Neutrophil (primary cell): ENCODE measurements at regions not wholly inside any gene's neighbourhood (a gene's known extent, or its start where the extent isn't known, plus 50 kb on each side); places are given as distances from the start of the nearest gene placed in this dataset.

Experiments
- H3K27ac ChIP-seq: fragments of 200-600 bp; sonication (generic); 2 replicates; pipeline ENCODE4 v1.5.1; 2016; ENCODE audit warnings: mild to moderate bottlenecking, moderate library complexity
- H3K27me3 ChIP-seq: fragments of 200-600 bp; sonication (generic); 2 replicates; pipeline ENCODE4 v1.6.0; 2016; ENCODE audit warnings: mild to moderate bottlenecking
- H3K36me3 ChIP-seq: fragments of 200-600 bp; sonication (generic); 2 replicates; pipeline ENCODE4 v1.5.1; 2017
- H3K4me1 ChIP-seq, 2 experiments: fragments of 200-600 bp in 1 of 2; sonication (generic) in 1 of 2; 1 replicate in 1 of 2; 2 replicates in 1 of 2; pipeline versions ENCODE4 v1.5.1 to v1.6.1; 2013 to 2016; ENCODE audit warnings: low read depth in 1 of 2, low read length in 1 of 2, mild to moderate bottlenecking in 1 of 2, moderate library complexity in 1 of 2; ENCODE audit not compliant: control insufficient read depth in 1 of 2, insufficient read depth in 1 of 2
- H3K4me3 ChIP-seq, 2 experiments: fragments of 200-600 bp in 1 of 2; sonication (generic) in 1 of 2; 1 replicate in 1 of 2; 2 replicates in 1 of 2; pipeline ENCODE4 v1.5.1; 2013 to 2016; ENCODE audit warnings: low read depth in 1 of 2, low read length in 1 of 2, mild to moderate bottlenecking in 1 of 2, moderate library complexity in 1 of 2
- H3K9me3 ChIP-seq: fragments of 200-600 bp; sonication (generic); 2 replicates; pipeline ENCODE4 v1.5.1; 2016
- TF ChIP-seq, protein P1 (sequence below): fragments of 200-600 bp; sonication (generic); IDR thresholded peaks from 2 replicates; pipeline ENCODE4 v1.5.1; 2016; ENCODE audit warnings: antibody characterized with exemption

DNA sequence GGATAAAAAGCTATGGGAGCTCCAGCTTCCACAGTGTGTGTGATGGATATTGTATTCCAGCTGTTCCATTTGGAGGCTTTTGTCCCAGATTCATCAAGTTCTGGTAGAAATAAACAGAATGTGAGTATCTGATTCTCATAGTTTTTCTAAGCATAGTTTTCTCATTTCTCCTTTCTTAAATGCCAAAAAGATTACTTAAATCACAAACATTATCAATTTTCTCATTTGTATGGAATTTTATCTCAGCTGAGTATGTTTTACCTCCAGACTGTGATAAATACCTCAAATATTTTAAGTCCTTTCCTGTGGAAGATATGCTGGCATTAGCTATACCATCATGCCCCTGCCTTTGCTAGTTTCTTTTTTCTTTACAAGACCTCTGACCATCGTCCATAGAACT, 767.3 kb downstream of the TFAP2A start:
- H3K9me3 ChIP-seq = no peaks in the 10 kb centered on the region
- H3K27me3 ChIP-seq = no peaks in the 10 kb centered on the region
- no peaks in the 10 kb centered on the region for H3K36me3 ChIP-seq
- TF ChIP-seq, protein P1, sequence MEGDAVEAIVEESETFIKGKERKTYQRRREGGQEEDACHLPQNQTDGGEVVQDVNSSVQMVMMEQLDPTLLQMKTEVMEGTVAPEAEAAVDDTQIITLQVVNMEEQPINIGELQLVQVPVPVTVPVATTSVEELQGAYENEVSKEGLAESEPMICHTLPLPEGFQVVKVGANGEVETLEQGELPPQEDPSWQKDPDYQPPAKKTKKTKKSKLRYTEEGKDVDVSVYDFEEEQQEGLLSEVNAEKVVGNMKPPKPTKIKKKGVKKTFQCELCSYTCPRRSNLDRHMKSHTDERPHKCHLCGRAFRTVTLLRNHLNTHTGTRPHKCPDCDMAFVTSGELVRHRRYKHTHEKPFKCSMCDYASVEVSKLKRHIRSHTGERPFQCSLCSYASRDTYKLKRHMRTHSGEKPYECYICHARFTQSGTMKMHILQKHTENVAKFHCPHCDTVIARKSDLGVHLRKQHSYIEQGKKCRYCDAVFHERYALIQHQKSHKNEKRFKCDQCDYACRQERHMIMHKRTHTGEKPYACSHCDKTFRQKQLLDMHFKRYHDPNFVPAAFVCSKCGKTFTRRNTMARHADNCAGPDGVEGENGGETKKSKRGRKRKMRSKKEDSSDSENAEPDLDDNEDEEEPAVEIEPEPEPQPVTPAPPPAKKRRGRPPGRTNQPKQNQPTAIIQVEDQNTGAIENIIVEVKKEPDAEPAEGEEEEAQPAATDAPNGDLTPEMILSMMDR = no peak
- H3K4me3 ChIP-seq = no peak overlapping the region
- no peak overlapping the region for H3K27ac ChIP-seq
- H3K4me1 ChIP-seq = peaks cover 29 to 31% of the 10 kb centered on the region in 2 experiments

- Histone ChIP-seq H3K27ac (no peak overlapping the region), H3K27me3 (no peaks in the 10 kb centered on the region)
- TF ChIP-seq, protein P1 = no peak
Observed at GRCh38 chr6:9647071-9647445, 767.8 kb downstream of the TFAP2A start.

GRCh38 chr6:9646342-9647070, 768.4 kb downstream of the TFAP2A start:
- Histone ChIP-seq H3K27me3 (no peaks in the 10 kb centered on the region), H3K4me3 (no peak overlapping the region), H3K36me3 (no peaks in the 10 kb centered on the region), H3K9me3 (no peaks in the 10 kb centered on the region), H3K27ac (peak overlapping the region; percentile 60), H3K4me1 (peaks cover 29 to 31% of the 10 kb centered on the region in 2 experiments)
- TF ChIP-seq, protein P1 = no peak

More at GRCh38 chr6:9647071-9647445, 767.8 kb downstream of the TFAP2A start:
- peaks cover 29 to 31% of the 10 kb centered on the region in 2 experiments for H3K4me1 ChIP-seq
- H3K9me3 ChIP-seq = no peaks in the 10 kb centered on the region
- no peak overlapping the region for H3K4me3 ChIP-seq
- no peaks in the 10 kb centered on the region for H3K36me3 ChIP-seq

GRCh38 chr6:9638861-9639260, 776.0 kb downstream of the TFAP2A start:
- H3K9me3 ChIP-seq = no peaks in the 10 kb centered on the region
- H3K4me1 ChIP-seq = no peaks in the 10 kb centered on the region

DNA sequence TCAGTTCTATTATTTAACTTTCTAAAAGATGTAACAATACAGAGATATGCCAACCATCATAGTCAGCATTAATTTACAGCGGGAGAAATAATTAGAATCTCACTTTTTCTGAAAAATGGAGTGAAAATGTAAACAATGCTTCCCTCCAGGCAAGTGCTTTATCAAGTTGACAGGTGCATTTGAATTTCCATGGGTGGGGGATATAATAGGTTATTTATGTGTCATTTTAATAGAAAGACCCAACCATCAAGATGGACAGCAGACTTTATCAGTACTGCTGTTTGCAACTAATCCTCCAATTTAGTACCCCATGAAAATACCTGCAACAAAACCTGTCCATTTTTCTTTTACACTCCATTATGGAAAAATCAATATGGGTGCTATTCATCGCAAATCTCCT, 780.1 kb downstream of the TFAP2A start:
- H3K27me3 ChIP-seq = no peaks in the 10 kb centered on the region
- no peaks in the 10 kb centered on the region for H3K9me3 ChIP-seq
- no peak overlapping the region for H3K4me3 ChIP-seq
- H3K4me1 ChIP-seq = no peaks in the 10 kb centered on the region
- no peaks in the 10 kb centered on the region for H3K36me3 ChIP-seq
- TF ChIP-seq, protein P1 = no peak
- no peak overlapping the region for H3K27ac ChIP-seq

More at GRCh38 chr6:9638861-9639260, 776.0 kb downstream of the TFAP2A start:
- Histone ChIP-seq H3K36me3 (no peaks in the 10 kb centered on the region), H3K4me3 (no peak overlapping the region), H3K27ac (no peak overlapping the region), H3K27me3 (no peaks in the 10 kb centered on the region)
- TF ChIP-seq, protein P1 = no peak
